DND-41 (cell line): ENCODE measurements at regions not wholly inside any gene's neighbourhood (a gene's known extent, or its start where the extent isn't known, plus 50 kb on each side); places are given as distances from the start of the nearest gene placed in this dataset.

Experiments
- CTCF ChIP-seq: IDR thresholded peaks from 2 replicates; pipeline ENCODE4 v1.5.1; 2012; ENCODE audit warnings: borderline replicate concordance, low read length, moderate library complexity, mild to moderate bottlenecking; ENCODE audit not compliant: poor library complexity, severe bottlenecking; ENCODE audit errors: extremely low read depth
- EZH2 ChIP-seq: IDR thresholded peaks from 3 replicates; pipeline ENCODE4 v1.6.1; 2012; ENCODE audit warnings: borderline replicate concordance, low read depth, mild to moderate bottlenecking, moderate library complexity, low read length, inconsistent platforms; ENCODE audit not compliant: severe bottlenecking

DNA sequence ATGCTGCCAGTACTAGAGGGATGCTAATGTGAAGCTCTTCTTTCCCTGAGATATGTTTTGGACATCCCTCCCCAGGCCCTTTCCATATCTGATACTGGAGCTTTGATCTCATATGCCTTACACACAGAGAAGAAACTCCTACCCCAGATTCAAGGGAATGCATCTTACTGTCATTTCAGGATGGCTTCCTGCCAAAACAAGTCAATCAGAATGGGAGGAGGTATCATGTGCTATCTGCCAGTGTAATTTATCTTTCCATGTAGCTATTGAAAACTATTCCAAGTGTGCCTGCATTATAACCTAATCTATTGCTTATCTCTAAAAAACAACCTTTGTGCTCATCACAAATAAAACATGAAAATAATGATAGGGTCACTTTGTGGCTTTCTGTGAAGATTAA, 269.9 kb upstream of the SETBP1 start:
- TF ChIP-seq CTCF = no peak
- TF ChIP-seq EZH2 = no peak
